ENCODE measurements at regions not wholly inside any gene's neighbourhood (a gene's known extent, or its start where the extent isn't known, plus 50 kb on each side); places are given as distances from the start of the nearest gene placed in this dataset.
"Not testable (repeated sequence)": the region's sequence is repeated elsewhere in the genome, so short reads cannot be mapped to it uniquely, and the experiment has no call there.

- Histone ChIP-seq H3K9me3 (ENCODE audit: control insufficient read depth in 2 of 2, low read length in 2 of 2) (no peaks in the 10 kb centered on the region), H3K27me3 (ENCODE audit: control insufficient read depth in 1 of 2, insufficient read depth in 2 of 2, low read length in 2 of 2) (no peaks in the 10 kb centered on the region), H3K4me3 (ENCODE audit: low read length in 2 of 2) (no peak overlapping the region), H3K4me1 (ENCODE audit: control insufficient read depth, insufficient read depth, low read length) (no peaks in the 10 kb centered on the region), H3K36me3 (ENCODE audit: control insufficient read depth in 2 of 2, insufficient read depth in 2 of 2, low read length in 2 of 2) (no peaks in the 10 kb centered on the region), H3K27ac (ENCODE audit: low read length) (no peak overlapping the region), H3K9ac (ENCODE audit: low read length in 2 of 2) (no peak overlapping the region)
Observed at GRCh38 chr10:34957531-34957930, 132.6 kb downstream of the CUL2 start.

- H3K36me3 ChIP-seq (ENCODE audit: control insufficient read depth in 2 of 2, insufficient read depth in 2 of 2, low read length in 2 of 2) = no peaks in the 10 kb centered on the region
- H3K27me3 ChIP-seq (ENCODE audit: control insufficient read depth in 1 of 2, insufficient read depth in 2 of 2, low read length in 2 of 2) = no peaks in the 10 kb centered on the region
- no peak overlapping the region for H3K4me3 ChIP-seq (ENCODE audit: low read length in 2 of 2)
- H3K9me3 ChIP-seq (ENCODE audit: control insufficient read depth in 2 of 2, low read length in 2 of 2) = no peaks in the 10 kb centered on the region
- no peak overlapping the region for H3K9ac ChIP-seq (ENCODE audit: low read length in 2 of 2)
- no peaks in the 10 kb centered on the region for H3K4me1 ChIP-seq (ENCODE audit: control insufficient read depth, insufficient read depth, low read length)
- H3K27ac ChIP-seq (ENCODE audit: low read length) = no peak overlapping the region
Observed at GRCh38 chr10:34956756-34957155, 133.4 kb downstream of the CUL2 start.

- H3K4me1 ChIP-seq (ENCODE audit: control insufficient read depth, insufficient read depth, low read length) = no peaks in the 10 kb centered on the region
- no peak overlapping the region for H3K27ac ChIP-seq (ENCODE audit: low read length)
- H3K27me3 ChIP-seq (ENCODE audit: control insufficient read depth in 1 of 2, insufficient read depth in 2 of 2, low read length in 2 of 2) = no peaks in the 10 kb centered on the region
- H3K36me3 ChIP-seq (ENCODE audit: control insufficient read depth in 2 of 2, insufficient read depth in 2 of 2, low read length in 2 of 2) = no peaks in the 10 kb centered on the region
- H3K9ac ChIP-seq (ENCODE audit: low read length in 2 of 2) = no peak overlapping the region
- no peaks in the 10 kb centered on the region for H3K9me3 ChIP-seq (ENCODE audit: control insufficient read depth in 2 of 2, low read length in 2 of 2)
- H3K4me3 ChIP-seq (ENCODE audit: low read length in 2 of 2) = no peak overlapping the region
Observed at GRCh38 chr10:34955391-34955790, 134.8 kb downstream of the CUL2 start.

GRCh38 chr10:34954142-34954541 is 136.0 kb downstream of the CUL2 start:
- no peaks in the 10 kb centered on the region for H3K4me1 ChIP-seq (ENCODE audit: control insufficient read depth, insufficient read depth, low read length)
- no peak overlapping the region for H3K4me3 ChIP-seq (ENCODE audit: low read length in 2 of 2)
- H3K9me3 ChIP-seq (ENCODE audit: control insufficient read depth in 2 of 2, low read length in 2 of 2) = no peaks in the 10 kb centered on the region
- no peaks in the 10 kb centered on the region for H3K36me3 ChIP-seq (ENCODE audit: control insufficient read depth in 2 of 2, insufficient read depth in 2 of 2, low read length in 2 of 2)
- no peak overlapping the region for H3K9ac ChIP-seq (ENCODE audit: low read length in 2 of 2)
- H3K27ac ChIP-seq (ENCODE audit: low read length) = no peak overlapping the region
- H3K27me3 ChIP-seq (ENCODE audit: control insufficient read depth in 1 of 2, insufficient read depth in 2 of 2, low read length in 2 of 2) = no peaks in the 10 kb centered on the region

- H3K4me3 ChIP-seq (ENCODE audit: low read length in 2 of 2); H3K36me3 ChIP-seq (ENCODE audit: control insufficient read depth in 2 of 2, insufficient read depth in 2 of 2, low read length in 2 of 2); H3K27ac ChIP-seq (ENCODE audit: low read length); H3K9ac ChIP-seq (ENCODE audit: low read length in 2 of 2); H3K9me3 ChIP-seq (ENCODE audit: control insufficient read depth in 2 of 2, low read length in 2 of 2); H3K27me3 ChIP-seq (ENCODE audit: control insufficient read depth in 1 of 2, insufficient read depth in 2 of 2, low read length in 2 of 2); H3K4me1 ChIP-seq (ENCODE audit: control insufficient read depth, insufficient read depth, low read length): not testable (repeated sequence)
Observed at GRCh38 chr10:34951263-34951887, 136.3 kb upstream of the PARD3 start.

DNA sequence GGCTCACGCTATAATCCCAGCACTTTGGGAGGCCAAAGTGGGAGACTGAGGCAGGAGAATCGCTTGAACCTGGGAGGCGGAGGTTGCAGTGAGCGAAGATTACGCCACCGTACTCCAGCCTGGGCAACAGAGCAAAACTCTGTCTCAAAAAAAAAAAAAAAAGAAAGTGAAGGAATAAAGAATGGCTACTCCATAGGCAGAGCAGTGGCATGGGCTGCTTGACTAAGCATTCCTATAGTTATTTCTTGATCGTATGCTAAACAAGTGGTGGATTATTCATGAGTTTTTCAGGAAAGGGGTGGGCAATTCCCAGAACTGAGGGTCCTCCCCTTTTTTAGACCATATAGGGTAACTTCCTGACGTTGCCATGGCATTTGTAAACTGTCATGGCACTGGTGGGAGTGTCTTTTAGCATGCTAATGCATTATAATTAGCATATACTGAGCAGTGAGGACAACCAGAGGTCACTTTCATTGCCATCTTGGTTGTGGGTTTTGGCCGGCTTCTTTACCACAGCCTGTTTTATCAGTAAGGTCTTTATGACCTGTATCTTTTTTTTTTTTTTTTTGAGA is 130.9 kb upstream of the PARD3 start:
- H3K27ac ChIP-seq (ENCODE audit: low read length); H3K36me3 ChIP-seq (ENCODE audit: control insufficient read depth in 2 of 2, insufficient read depth in 2 of 2, low read length in 2 of 2); H3K9ac ChIP-seq (ENCODE audit: low read length in 2 of 2); H3K9me3 ChIP-seq (ENCODE audit: control insufficient read depth in 2 of 2, low read length in 2 of 2); H3K4me3 ChIP-seq (ENCODE audit: low read length in 2 of 2); H3K27me3 ChIP-seq (ENCODE audit: control insufficient read depth in 1 of 2, insufficient read depth in 2 of 2, low read length in 2 of 2); H3K4me1 ChIP-seq (ENCODE audit: control insufficient read depth, insufficient read depth, low read length): not testable (repeated sequence)

- Histone ChIP-seq H3K4me1 (ENCODE audit: control insufficient read depth, insufficient read depth, low read length) (no peaks in the 10 kb centered on the region), H3K9me3 (ENCODE audit: control insufficient read depth in 2 of 2, low read length in 2 of 2) (peaks cover 0 to 2% of the 10 kb centered on the region in 2 donors), H3K4me3 (ENCODE audit: low read length in 2 of 2) (no peak overlapping the region), H3K9ac (ENCODE audit: low read length in 2 of 2) (no peak overlapping the region), H3K27me3 (ENCODE audit: control insufficient read depth in 1 of 2, insufficient read depth in 2 of 2, low read length in 2 of 2) (no peaks in the 10 kb centered on the region), H3K27ac (ENCODE audit: low read length) (no peak overlapping the region), H3K36me3 (ENCODE audit: control insufficient read depth in 2 of 2, insufficient read depth in 2 of 2, low read length in 2 of 2) (no peaks in the 10 kb centered on the region)
Observed at GRCh38 chr10:34941471-34942357, 126.6 kb upstream of the PARD3 start.

- no peak overlapping the region for H3K4me3 ChIP-seq (ENCODE audit: low read length in 2 of 2)
- no peak overlapping the region for H3K27ac ChIP-seq (ENCODE audit: low read length)
- H3K9ac ChIP-seq (ENCODE audit: low read length in 2 of 2) = no peak overlapping the region
- peaks cover 0 to 2% of the 10 kb centered on the region in 2 donors for H3K9me3 ChIP-seq (ENCODE audit: control insufficient read depth in 2 of 2, low read length in 2 of 2)
- H3K27me3 ChIP-seq (ENCODE audit: control insufficient read depth in 1 of 2, insufficient read depth in 2 of 2, low read length in 2 of 2) = no peaks in the 10 kb centered on the region
- H3K36me3 ChIP-seq (ENCODE audit: control insufficient read depth in 2 of 2, insufficient read depth in 2 of 2, low read length in 2 of 2) = no peaks in the 10 kb centered on the region
- no peaks in the 10 kb centered on the region for H3K4me1 ChIP-seq (ENCODE audit: control insufficient read depth, insufficient read depth, low read length)
Observed at GRCh38 chr10:34940436-34940835, 125.3 kb upstream of the PARD3 start.

DNA sequence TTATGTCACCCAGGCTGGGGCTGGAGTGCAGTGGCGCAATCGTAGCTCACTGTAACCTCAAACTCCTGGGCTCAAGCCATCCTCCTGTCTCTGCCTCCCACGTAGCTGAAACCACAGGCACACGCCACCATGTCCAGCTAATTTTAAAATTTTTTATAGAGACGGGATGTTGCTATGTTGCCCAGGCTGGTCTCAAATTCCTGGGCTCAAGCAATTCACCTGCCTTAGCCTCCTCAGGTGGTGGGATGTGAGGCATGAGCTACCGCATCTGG is 123.2 kb upstream of the PARD3 start:
- peaks cover 6% of the 10 kb centered on the region for H3K4me1 ChIP-seq (ENCODE audit: control insufficient read depth, insufficient read depth, low read length)
- H3K27ac ChIP-seq (ENCODE audit: low read length) = no peak overlapping the region
- H3K9ac ChIP-seq (ENCODE audit: low read length in 2 of 2) = no peak overlapping the region
- H3K36me3 ChIP-seq (ENCODE audit: control insufficient read depth in 2 of 2, insufficient read depth in 2 of 2, low read length in 2 of 2) = no peaks in the 10 kb centered on the region
- no peak overlapping the region for H3K4me3 ChIP-seq (ENCODE audit: low read length in 2 of 2)
- no peaks in the 10 kb centered on the region for H3K27me3 ChIP-seq (ENCODE audit: control insufficient read depth in 1 of 2, insufficient read depth in 2 of 2, low read length in 2 of 2)
- H3K9me3 ChIP-seq (ENCODE audit: control insufficient read depth in 2 of 2, low read length in 2 of 2) = peaks cover 0 to 2% of the 10 kb centered on the region in 2 donors

GRCh38 chr10:34937643-34938398 is 122.7 kb upstream of the PARD3 start:
- H3K36me3 ChIP-seq (ENCODE audit: control insufficient read depth in 2 of 2, insufficient read depth in 2 of 2, low read length in 2 of 2); H3K9me3 ChIP-seq (ENCODE audit: control insufficient read depth in 2 of 2, low read length in 2 of 2); H3K27ac ChIP-seq (ENCODE audit: low read length); H3K27me3 ChIP-seq (ENCODE audit: control insufficient read depth in 1 of 2, insufficient read depth in 2 of 2, low read length in 2 of 2); H3K4me3 ChIP-seq (ENCODE audit: low read length in 2 of 2); H3K9ac ChIP-seq (ENCODE audit: low read length in 2 of 2): not testable (repeated sequence)
- H3K4me1 ChIP-seq (ENCODE audit: control insufficient read depth, insufficient read depth, low read length) = peaks cover 11% of the 10 kb centered on the region

All from stomach smooth muscle (tissue), 2 donors.